ENCODE measurements at regions not wholly inside any gene's neighbourhood (a gene's known extent, or its start where the extent isn't known, plus 50 kb on each side); places are given as distances from the start of the nearest gene placed in this dataset.

- Histone ChIP-seq H3K27me3 (no peaks in the 10 kb centered on the region), H3K27ac (no peak overlapping the region), H3K36me3 (no peaks in the 10 kb centered on the region), H3K9me3 (ENCODE audit: low read depth) (no peaks in the 10 kb centered on the region), H3K4me1 (ENCODE audit: low read depth) (peaks cover 9% of the 10 kb centered on the region), H3K4me3 (no peak overlapping the region)
- no peak for DNase-seq (ENCODE audit: low read depth in 1 of 2, low spot score in 1 of 2)
- TF ChIP-seq CTCF (IDR thresholded peaks at IDR 0.05; ENCODE audit: low read depth, low read length): no peak
Observed at GRCh38 chr13:30141775-30142485, 165.4 kb downstream of the KATNAL1 start.

- H3K27me3 ChIP-seq: no peaks in the 10 kb centered on the region
- DNase-seq (ENCODE audit: low read depth in 1 of 2, low spot score in 1 of 2): no peak
- TF ChIP-seq CTCF (IDR thresholded peaks at IDR 0.05; ENCODE audit: low read depth, low read length): no peak
- H3K4me3 ChIP-seq: no peak overlapping the region
- no peak overlapping the region for H3K27ac ChIP-seq
- H3K4me1 ChIP-seq (ENCODE audit: low read depth): peaks cover 7% of the 10 kb centered on the region
- no peaks in the 10 kb centered on the region for H3K36me3 ChIP-seq
- H3K9me3 ChIP-seq (ENCODE audit: low read depth): no peaks in the 10 kb centered on the region
Observed at GRCh38 chr13:30140973-30141372, 166.4 kb downstream of the KATNAL1 start.

- no peak overlapping the region for H3K4me3 ChIP-seq
- no peaks in the 10 kb centered on the region for H3K36me3 ChIP-seq
- no peak for TF ChIP-seq CTCF (IDR thresholded peaks at IDR 0.05; ENCODE audit: low read depth, low read length)
- no peak overlapping the region for H3K27ac ChIP-seq
- DNase-seq (ENCODE audit: low read depth in 1 of 2, low spot score in 1 of 2): no peak
- no peaks in the 10 kb centered on the region for H3K27me3 ChIP-seq
- H3K4me1 ChIP-seq (ENCODE audit: low read depth): peaks cover 4% of the 10 kb centered on the region
- H3K9me3 ChIP-seq (ENCODE audit: low read depth): no peaks in the 10 kb centered on the region
Observed at GRCh38 chr13:30138511-30138910, 168.8 kb downstream of the KATNAL1 start.

- no peaks in the 10 kb centered on the region for H3K27me3 ChIP-seq
- DNase-seq (ENCODE audit: low read depth in 1 of 2, low spot score in 1 of 2): no peak
- H3K36me3 ChIP-seq: no peaks in the 10 kb centered on the region
- H3K27ac ChIP-seq: no peak overlapping the region
- no peak overlapping the region for H3K4me3 ChIP-seq
- no peak for TF ChIP-seq CTCF (IDR thresholded peaks at IDR 0.05; ENCODE audit: low read depth, low read length)
- no peaks in the 10 kb centered on the region for H3K9me3 ChIP-seq (ENCODE audit: low read depth)
- H3K4me1 ChIP-seq (ENCODE audit: low read depth): no peaks in the 10 kb centered on the region
Observed at GRCh38 chr13:30135868-30136267, 171.5 kb downstream of the KATNAL1 start.

- Histone ChIP-seq H3K36me3 (no peaks in the 10 kb centered on the region), H3K4me1 (ENCODE audit: low read depth) (no peaks in the 10 kb centered on the region), H3K27ac (no peak overlapping the region), H3K9me3 (ENCODE audit: low read depth) (no peaks in the 10 kb centered on the region), H3K27me3 (no peaks in the 10 kb centered on the region), H3K4me3 (no peak overlapping the region)
- TF ChIP-seq CTCF (IDR thresholded peaks at IDR 0.05; ENCODE audit: low read depth, low read length): no peak
- DNase-seq (ENCODE audit: low read depth in 1 of 2, low spot score in 1 of 2): no peak
Observed at GRCh38 chr13:30135351-30135750, 172.0 kb downstream of the KATNAL1 start.

Data from cardiac muscle cell (in vitro differentiated cells and primary cell).